Activated T-helper 1 cell treated with anti-CD3 and anti-CD28 coated beads, Interleukin-12 subunit alpha, Interleukin-12 subunit beta, Interleukin-2, Interleukin-4 antibody, amounts not matched to agents 30 ng/mL and 10 ng/mL and 1 ng/mL, durations not matched to agents 14 hours and 24 hours and 36 hours (primary cell): ENCODE measurements at regions not wholly inside any gene's neighbourhood (a gene's known extent, or its start where the extent isn't known, plus 50 kb on each side); places are given as distances from the start of the nearest gene placed in this dataset.

Experiments used
- DNase-seq: peaks from one replicate; pipeline ENCODE4 v3.0.0; 2021; ENCODE audit warnings: low spot score
- H3K27ac Mint-ChIP-seq: one replicate; pipeline ENCODE4 v1.8.0; 2021; ENCODE audit warnings: mild to moderate bottlenecking, mixed read lengths
- H3K27me3 Mint-ChIP-seq: one replicate; pipeline ENCODE4 v1.8.0; 2022; ENCODE audit warnings: mild to moderate bottlenecking, moderate library complexity, mixed read lengths; ENCODE audit not compliant: insufficient read depth
- H3K36me3 Mint-ChIP-seq: one replicate; pipeline ENCODE4 v1.8.0; 2021; ENCODE audit warnings: low read depth, mixed read lengths
- H3K4me1 Mint-ChIP-seq: one replicate; pipeline ENCODE4 v1.8.0; 2021; ENCODE audit warnings: low read depth, mixed read lengths
- H3K4me3 Mint-ChIP-seq: one replicate; pipeline ENCODE4 v1.8.0; 2021; ENCODE audit warnings: mild to moderate bottlenecking, moderate library complexity, mixed read lengths
- H3K9me3 Mint-ChIP-seq: one replicate; pipeline ENCODE4 v1.8.0; 2021; ENCODE audit warnings: mixed read lengths
- intact Hi-C: fragments of 100-400 bp; cut with micrococcal nuclease; formaldehyde crosslinking; loops from one replicate; pipeline ENCODE4 v1.15.1; 2024

DNA sequence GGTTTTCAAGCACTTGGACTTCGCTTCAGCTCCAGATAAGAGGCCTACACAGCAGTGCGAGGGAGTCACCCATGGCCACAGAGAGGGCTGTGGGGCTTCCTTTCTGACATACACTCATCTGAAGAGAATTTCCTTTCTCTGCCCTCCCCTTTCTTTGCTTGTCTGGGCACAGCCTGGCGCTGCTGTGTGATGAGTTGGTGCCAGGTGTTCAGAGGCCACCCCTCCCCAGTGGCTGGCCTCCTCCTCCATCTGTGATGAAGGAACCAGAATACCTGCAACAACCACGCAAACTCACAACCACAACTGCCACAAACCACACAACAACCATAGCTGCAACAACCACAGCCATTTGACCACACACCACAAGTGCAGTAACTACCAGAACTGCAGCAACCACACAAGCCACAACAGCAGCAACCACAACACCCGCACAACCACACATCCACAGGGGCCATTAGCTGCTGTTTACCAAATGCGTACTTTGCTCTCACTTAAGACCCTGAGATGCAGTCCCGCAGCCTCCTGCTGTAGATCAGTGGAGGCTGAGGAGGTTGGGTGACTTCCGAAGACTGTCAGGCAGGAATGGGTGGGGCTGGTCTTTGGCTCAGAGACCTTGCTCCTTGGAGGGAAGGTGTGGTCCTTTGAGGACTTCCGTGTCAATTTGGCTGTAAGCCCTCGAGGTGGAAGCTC, 71.1 kb downstream of the IER5 start:
- Mint-ChIP-seq H3K27me3 (peaks cover 31% of the 10 kb centered on the region), H3K4me1 (peaks cover 33% of the 10 kb centered on the region), H3K36me3 (peaks cover 13% of the 10 kb centered on the region), H3K27ac (peak overlapping the region; percentile 85), H3K9me3 (peaks cover 29% of the 10 kb centered on the region), H3K4me3 (peak overlapping the region; percentile 30)
- intact Hi-C loops, result loop anchor here (1.0 kb wide), 1 partner anchor 10 kb away; no protein-coding TSS in a partner anchor
- peak; percentile 62 for DNase-seq

DNA sequence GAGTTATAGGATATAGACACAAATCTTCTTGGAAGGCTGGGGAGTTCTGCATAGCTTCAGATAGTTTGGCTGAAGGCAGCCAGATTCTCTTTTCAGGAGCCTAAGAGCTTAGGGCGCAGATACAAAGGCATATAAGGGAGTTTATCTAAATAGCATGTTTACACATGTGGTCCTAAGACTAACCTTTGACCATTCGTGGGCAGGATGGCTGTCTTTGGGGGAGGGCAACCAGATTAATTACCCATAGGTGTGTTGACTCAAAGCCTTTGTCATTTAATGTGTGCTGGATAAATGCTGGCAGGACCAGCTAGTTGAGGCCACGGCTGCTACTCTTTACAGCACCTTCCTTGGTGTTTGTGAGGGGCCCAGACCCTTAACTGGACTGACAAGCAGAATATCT, 71.8 kb downstream of the IER5 start:
- Mint-ChIP-seq H3K27me3 (peaks cover 34% of the 10 kb centered on the region), H3K36me3 (peaks cover 15% of the 10 kb centered on the region), H3K27ac (peak overlapping the region; percentile 4), H3K9me3 (peaks cover 36% of the 10 kb centered on the region), H3K4me1 (peaks cover 33% of the 10 kb centered on the region), H3K4me3 (no peak overlapping the region)
- no peak for DNase-seq
- intact Hi-C loops, result no loop called here

DNA sequence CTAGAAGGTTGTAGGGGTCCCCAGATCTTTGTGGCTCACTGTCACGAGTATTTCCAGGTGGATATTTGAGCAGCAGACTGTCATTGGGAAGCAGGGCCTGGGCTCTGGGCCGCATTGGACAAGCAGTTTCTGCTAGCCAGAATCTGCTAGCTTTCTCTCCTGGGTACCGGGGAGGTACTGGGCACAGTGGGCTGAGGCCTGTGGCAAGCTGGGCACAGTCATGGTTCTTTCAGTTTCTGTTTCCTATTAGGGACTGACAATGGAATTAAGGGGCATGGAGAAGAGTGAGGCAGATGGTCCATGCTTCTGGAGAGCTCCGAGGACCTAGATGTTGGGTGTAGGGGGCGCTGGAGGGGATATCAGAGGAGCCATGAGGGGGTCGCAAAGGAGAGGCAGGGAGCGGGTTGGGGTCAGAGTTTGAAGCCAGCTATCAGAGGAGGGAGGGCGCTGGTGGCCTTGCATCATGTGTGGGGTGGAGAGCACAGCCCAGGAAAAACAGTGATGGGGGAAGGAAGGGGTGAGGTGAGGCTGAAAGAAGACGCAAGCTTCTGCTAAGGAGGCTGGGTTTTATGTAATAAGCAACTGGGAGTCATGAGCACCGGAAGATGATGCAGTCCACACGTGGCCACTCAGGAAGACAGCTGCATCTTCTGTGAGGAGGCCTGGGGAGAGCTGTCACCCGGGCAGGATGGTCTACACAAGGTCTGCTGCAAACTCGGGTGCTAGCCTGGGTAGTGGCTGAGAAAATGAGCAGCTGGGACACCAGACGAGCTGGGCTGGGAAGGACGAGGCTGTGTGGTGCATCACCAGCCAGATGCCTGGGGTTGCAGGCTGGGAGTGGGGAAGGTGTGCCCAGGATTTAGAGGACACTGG, 72.7 kb downstream of the IER5 start:
- no peak overlapping the region for H3K4me3 Mint-ChIP-seq
- peaks cover 29% of the 10 kb centered on the region for H3K27me3 Mint-ChIP-seq
- H3K36me3 Mint-ChIP-seq, result peaks cover 15% of the 10 kb centered on the region
- H3K9me3 Mint-ChIP-seq, result peaks cover 37% of the 10 kb centered on the region
- H3K27ac Mint-ChIP-seq, result no peak overlapping the region
- no peak for DNase-seq
- H3K4me1 Mint-ChIP-seq, result peaks cover 34% of the 10 kb centered on the region
- intact Hi-C loops, result no loop called here

DNA sequence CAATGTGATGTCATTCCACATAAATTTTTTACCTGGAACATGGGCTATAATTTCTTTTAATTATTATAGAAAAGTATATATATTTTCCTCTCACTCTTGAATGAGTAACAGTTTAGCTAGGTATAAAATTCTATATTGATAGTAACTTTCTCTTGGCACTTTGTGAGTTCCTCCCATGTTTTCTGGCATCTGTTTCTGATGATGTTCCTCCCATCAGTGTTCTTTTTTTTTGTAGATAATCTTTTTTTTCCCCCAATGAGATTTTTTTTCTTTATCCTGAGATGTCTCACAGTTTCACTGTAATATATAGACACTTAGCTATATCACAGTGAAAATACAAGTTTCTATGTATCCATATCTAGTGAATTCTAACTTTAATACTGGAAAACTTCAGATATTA, 75.2 kb downstream of the IER5 start:
- Mint-ChIP-seq H3K4me3 (no peak overlapping the region), H3K36me3 (peaks cover 15% of the 10 kb centered on the region), H3K9me3 (peaks cover 37% of the 10 kb centered on the region), H3K27ac (no peak overlapping the region), H3K4me1 (peaks cover 32% of the 10 kb centered on the region), H3K27me3 (peaks cover 29% of the 10 kb centered on the region)
- DNase-seq, result no peak
- intact Hi-C loops, result no loop called here

DNA sequence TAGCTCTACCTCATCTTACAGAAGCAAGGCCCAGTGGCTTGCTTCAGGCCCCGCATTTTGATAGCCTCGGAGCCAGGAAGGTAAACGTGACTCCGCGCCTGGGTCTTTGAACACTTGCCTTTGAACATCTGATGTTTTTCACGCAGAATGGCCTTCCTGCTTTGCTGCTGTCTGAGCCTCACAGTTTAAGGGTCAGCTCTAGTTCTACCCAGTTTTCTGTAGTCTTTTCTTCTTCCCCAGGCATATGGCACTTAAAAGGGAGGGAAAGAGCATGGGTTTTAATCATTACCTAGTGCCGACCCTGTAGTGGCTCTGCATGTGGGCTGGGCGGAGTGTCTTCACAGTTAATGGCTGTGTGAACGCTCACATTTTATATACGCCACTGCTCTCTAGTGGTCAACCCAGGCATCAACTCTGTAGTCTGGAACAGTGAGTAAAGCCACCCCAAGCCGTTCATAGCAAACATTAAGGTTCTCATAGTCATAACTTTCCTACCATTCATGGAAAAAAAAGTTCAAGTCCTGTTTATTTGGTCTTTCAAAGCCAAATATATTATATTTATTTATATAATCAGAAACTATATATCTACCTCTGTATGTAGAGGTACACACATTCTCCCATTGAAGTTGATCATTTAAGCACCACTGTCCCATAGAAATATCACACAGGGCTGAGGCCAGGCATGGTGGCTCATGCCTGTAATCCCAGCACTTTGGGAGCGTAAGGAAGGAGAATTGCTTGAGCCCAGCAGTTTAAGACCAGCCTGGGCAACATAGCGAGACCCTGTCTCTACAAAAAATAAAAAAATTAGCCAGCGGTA, 78.1 kb downstream of the IER5 start:
- Mint-ChIP-seq H3K36me3 (peaks cover 11% of the 10 kb centered on the region), H3K27ac (no peak overlapping the region), H3K4me1 (peaks cover 6% of the 10 kb centered on the region), H3K9me3 (peaks cover 31% of the 10 kb centered on the region), H3K27me3 (peaks cover 34% of the 10 kb centered on the region), H3K4me3 (no peak overlapping the region)
- intact Hi-C loops, result loop anchor here (1.0 to 2.0 kb wide), 6 partner anchors 24 to 650 kb away; no protein-coding TSS in a partner anchor
- DNase-seq, result peak; percentile 62

DNA sequence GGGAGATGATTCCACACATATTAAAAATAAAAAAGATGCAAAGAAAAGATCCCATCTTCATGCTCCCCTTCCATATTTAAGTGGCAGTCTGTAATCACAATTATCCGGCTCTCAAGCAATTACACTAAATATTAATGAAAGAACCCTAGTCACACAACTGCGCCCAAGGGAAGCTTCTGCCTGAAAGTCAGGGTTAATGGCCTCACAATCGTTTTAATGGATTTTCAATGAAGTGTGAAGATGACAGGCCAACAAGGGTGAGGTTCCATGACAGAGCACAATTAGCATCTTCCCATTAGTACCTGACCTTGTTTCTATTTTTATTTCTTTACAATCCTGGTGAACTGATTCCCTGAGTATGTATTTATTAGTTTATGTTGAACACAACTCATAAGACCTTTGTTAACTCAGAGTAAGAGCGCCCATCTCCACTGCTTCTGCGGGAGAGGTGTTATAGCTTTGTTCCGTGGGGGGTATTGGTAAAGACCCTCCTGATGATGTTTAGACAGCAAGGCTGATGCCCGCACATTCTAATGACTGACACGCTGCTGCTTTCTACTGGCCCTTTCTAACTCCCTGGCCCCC, 80.9 kb downstream of the IER5 start:
- DNase-seq, result no peak
- Mint-ChIP-seq H3K27me3 (peaks cover 29% of the 10 kb centered on the region), H3K4me3 (no peak overlapping the region), H3K36me3 (peaks cover 4% of the 10 kb centered on the region), H3K4me1 (peaks cover 5% of the 10 kb centered on the region), H3K9me3 (peaks cover 10% of the 10 kb centered on the region), H3K27ac (no peak overlapping the region)
- intact Hi-C loops, result no loop called here

DNA sequence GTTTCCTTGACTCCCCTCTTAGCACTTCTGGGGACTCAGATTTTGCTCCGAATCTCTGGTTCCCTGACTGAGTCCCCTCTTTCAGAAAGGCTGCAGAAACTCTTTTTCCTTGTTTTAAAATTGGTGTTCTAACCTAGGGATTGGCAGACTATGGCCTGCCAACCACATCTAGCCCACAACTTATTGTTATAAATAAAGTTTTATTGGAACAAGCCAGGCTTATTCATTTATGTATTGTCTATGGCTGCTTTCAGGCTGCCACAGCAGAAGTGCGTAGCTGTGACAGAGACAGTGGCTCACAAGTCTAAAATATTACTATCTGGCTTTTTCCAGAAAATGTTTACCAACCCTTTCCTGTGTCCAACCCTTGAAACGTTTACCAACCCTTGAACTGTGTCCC, 81.7 kb downstream of the IER5 start:
- peaks cover 3% of the 10 kb centered on the region for H3K9me3 Mint-ChIP-seq
- H3K36me3 Mint-ChIP-seq, result peaks cover 2% of the 10 kb centered on the region
- intact Hi-C loops, result no loop called here
- no peak overlapping the region for H3K4me3 Mint-ChIP-seq
- peaks cover 25% of the 10 kb centered on the region for H3K27me3 Mint-ChIP-seq
- no peak for DNase-seq
- peaks cover 5% of the 10 kb centered on the region for H3K4me1 Mint-ChIP-seq
- no peak overlapping the region for H3K27ac Mint-ChIP-seq

DNA sequence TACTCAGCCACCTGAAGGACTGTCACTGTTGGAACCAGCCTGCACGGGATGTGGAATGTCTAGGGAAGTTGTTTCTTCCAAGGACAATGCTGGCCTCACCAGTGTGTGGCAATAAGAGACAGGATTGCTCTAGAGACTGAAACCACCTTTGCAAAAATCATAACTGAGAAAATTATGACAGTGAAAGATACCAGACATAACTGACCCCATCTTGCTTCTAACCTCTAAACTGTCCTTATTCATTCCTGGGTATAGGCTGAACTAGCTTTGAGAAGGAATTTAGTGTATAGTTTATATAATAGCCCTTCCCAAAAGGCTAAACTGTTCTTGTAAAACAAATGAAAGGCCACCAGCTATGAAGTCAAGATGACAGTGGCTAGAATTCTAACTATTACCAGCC, 83.6 kb downstream of the IER5 start:
- DNase-seq, result no peak
- Mint-ChIP-seq H3K4me1 (no peaks in the 10 kb centered on the region), H3K27ac (no peak overlapping the region), H3K9me3 (no peaks in the 10 kb centered on the region), H3K27me3 (peaks cover 25% of the 10 kb centered on the region), H3K36me3 (no peaks in the 10 kb centered on the region), H3K4me3 (no peak overlapping the region)
- intact Hi-C loops, result no loop called here

DNA sequence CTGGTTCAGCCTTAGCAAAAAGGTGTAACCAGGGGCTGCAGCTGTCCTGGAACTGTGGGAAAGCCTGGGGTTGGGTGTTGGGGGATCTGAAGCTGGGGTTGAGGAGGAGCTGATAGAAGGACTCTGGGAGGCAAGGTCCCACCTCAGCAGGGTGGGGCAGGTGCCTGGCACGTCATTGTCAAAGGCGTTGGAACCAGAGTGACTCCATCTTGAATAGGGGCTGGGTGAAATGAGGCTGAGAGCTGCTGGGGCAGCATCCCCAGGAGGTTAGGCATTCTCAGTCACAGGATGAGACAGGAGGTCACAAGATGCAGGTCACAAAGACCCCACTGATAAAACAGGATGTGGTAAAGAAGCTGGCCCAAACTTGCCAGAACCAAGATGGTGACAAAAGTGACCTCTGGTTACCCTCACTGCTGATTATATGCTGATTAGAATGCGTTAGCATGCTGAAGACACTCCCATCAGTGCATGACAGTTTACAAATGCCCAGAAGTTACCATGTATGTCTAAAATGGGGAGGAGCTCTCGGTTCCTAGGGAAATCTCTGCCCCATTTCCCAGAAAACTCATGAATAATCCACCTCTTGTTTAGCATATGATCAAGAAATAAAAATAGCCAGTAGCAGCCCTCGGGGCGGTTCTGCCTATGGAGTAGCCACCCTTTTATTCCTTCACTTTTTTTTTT, 85.4 kb downstream of the IER5 start:
- Mint-ChIP-seq H3K4me3 (no peak overlapping the region), H3K9me3 (no peaks in the 10 kb centered on the region), H3K36me3 (no peaks in the 10 kb centered on the region), H3K4me1 (no peaks in the 10 kb centered on the region), H3K27me3 (peaks cover 27% of the 10 kb centered on the region), H3K27ac (no peak overlapping the region)
- DNase-seq, result no peak
- intact Hi-C loops, result no loop called here

DNA sequence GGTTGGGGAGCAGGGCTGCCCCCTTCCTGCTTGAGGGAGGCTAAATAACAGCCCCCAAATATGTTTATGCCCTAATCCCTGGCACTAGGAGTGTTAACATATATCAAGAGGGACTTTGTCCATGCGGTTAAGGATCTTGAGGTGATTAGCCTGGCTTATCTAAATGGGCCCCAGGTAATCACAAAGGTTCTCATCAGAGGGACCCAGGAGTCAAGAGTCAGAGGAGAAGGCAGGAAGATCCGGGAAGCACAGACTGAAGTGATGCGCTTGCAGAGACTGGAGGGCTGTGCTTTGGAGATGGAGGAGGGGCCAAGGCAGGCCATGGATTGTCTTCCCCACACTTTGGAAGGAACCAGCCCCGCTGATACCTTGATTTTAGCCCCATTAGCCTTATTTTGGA, 86.4 kb downstream of the IER5 start:
- H3K9me3 Mint-ChIP-seq, result no peaks in the 10 kb centered on the region
- intact Hi-C loops, result no loop called here
- peaks cover 28% of the 10 kb centered on the region for H3K27me3 Mint-ChIP-seq
- H3K4me1 Mint-ChIP-seq, result peaks cover 5% of the 10 kb centered on the region
- DNase-seq, result no peak
- H3K27ac Mint-ChIP-seq, result no peak overlapping the region
- no peak overlapping the region for H3K4me3 Mint-ChIP-seq
- H3K36me3 Mint-ChIP-seq, result no peaks in the 10 kb centered on the region

DNA sequence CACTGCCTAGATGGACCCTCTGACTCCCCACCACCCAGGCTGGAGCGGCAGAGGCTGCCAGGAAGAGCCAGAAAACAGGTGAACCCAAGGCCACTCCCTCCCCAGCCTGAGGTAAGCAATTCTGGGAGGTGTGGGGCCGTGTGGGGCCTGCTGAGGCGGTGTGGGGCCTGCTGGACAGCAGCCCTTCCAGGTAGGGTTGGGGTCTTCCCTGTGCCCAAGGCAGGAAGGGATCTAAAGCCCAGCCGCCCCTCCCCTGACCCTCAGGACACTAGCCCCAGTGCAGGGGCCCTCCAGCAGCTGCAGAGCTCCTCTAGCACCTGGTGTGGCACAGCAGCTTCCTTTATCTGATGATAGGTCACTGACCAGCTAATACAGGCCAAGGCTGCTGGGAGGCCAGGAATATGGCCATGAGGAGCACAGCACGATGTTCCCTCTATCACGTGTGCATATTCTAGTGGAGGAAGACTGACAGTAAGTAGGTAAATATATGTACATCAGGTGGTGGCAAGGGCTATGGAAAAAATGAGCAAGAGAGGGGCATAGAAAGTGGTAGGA, 86.9 kb downstream of the IER5 start:
- Mint-ChIP-seq H3K27me3 (peaks cover 27% of the 10 kb centered on the region), H3K4me3 (no peak overlapping the region), H3K36me3 (no peaks in the 10 kb centered on the region), H3K9me3 (no peaks in the 10 kb centered on the region), H3K27ac (no peak overlapping the region), H3K4me1 (peaks cover 11% of the 10 kb centered on the region)
- DNase-seq, result no peak
- intact Hi-C loops, result no loop called here

DNA sequence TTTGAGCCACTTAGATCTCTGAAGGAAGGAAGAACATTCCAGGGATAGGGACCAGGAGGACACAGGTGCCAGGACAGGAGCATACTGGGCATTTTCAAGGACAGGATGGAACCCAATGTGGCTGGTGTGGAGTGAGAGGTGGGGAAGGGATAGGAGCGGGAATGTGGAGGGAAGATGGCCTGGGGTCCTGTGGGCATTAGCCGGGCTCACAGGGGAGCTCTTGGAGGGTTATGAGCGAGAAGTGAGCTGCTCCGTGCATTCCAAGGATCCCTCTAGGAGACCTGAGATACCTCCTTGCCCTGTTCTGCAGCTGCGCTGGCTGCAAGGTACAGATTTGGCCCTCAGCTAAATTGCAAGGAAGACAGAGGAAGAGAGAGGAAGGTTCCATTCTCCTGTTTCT, 87.5 kb downstream of the IER5 start:
- peaks cover 11% of the 10 kb centered on the region for H3K4me1 Mint-ChIP-seq
- no peak overlapping the region for H3K27ac Mint-ChIP-seq
- H3K36me3 Mint-ChIP-seq, result no peaks in the 10 kb centered on the region
- H3K4me3 Mint-ChIP-seq, result no peak overlapping the region
- peaks cover 28% of the 10 kb centered on the region for H3K27me3 Mint-ChIP-seq
- intact Hi-C loops, result no loop called here
- no peak for DNase-seq
- no peaks in the 10 kb centered on the region for H3K9me3 Mint-ChIP-seq
